K562 (cell line): ENCODE measurements at regions not wholly inside any gene's neighbourhood (a gene's known extent, or its start where the extent isn't known, plus 50 kb on each side); places are given as distances from the start of the nearest gene placed in this dataset.

Source experiments
- CHD1 ChIP-seq: fragments of 200-600 bp; sonication (generic); IDR thresholded peaks from one replicate; pipeline ENCODE4 v1.6.1; 2012; ENCODE audit warnings: mild to moderate bottlenecking, moderate library complexity, low read length, inconsistent platforms
- CREB1 ChIP-seq, 2 experiments: sonication (generic) in 1 of 2; formaldehyde crosslinking in 1 of 2; IDR thresholded peaks; 2 replicates each; pipeline versions ENCODE4 v1.6.1 to v1.8.0; 2012 to 2022; ENCODE audit warnings: inconsistent platforms in 1 of 2, mild to moderate bottlenecking in 1 of 2, missing genetic modification reagents in 1 of 2, moderate library complexity in 1 of 2
- CTCF ChIP-seq, 3 experiments: IDR thresholded peaks in 2 of 3; conservative IDR thresholded peaks in 1 of 3; 2 replicates each; pipeline ENCODE4 v1.5.1; 2011 to 2012; ENCODE audit warnings: low read length in 3 of 3, mild to moderate bottlenecking in 3 of 3, control low read depth in 2 of 3, improper control_type of control experiment in 1 of 3, inconsistent platforms in 1 of 3, low read depth in 1 of 3, mixed read lengths in 1 of 3, moderate library complexity in 1 of 3; ENCODE audit not compliant: insufficient read depth in 2 of 3
- EZH2 ChIP-seq: IDR thresholded peaks from 2 replicates; pipeline ENCODE4 v1.6.1; 2012; ENCODE audit warnings: low read depth, mild to moderate bottlenecking, inconsistent platforms, low read length, borderline replicate concordance
- MCM5 ChIP-seq: fragments of 450-650 bp; IDR thresholded peaks from 2 replicates; pipeline ENCODE4 v1.6.1; 2016; ENCODE audit warnings: low read depth
- NR3C1 ChIP-seq: sonication (generic); formaldehyde crosslinking; IDR thresholded peaks from 2 replicates; pipeline ENCODE4 v1.8.1; 2022; ENCODE audit warnings: missing genetic modification reagents
- REST ChIP-seq, 2 experiments: fragments of 450-650 bp; formaldehyde crosslinking in 1 of 2; IDR thresholded peaks; 2 replicates each; pipeline versions ENCODE4 v1.4.0 to v1.6.1; 2014 to 2020; ENCODE audit warnings: mild to moderate bottlenecking in 2 of 2, borderline replicate concordance in 1 of 2, low read depth in 1 of 2
- SMC3 ChIP-seq: conservative IDR thresholded peaks from 2 replicates; pipeline ENCODE4 v1.6.1; 2011; ENCODE audit warnings: low read depth, low read length, improper control_type of control experiment; ENCODE audit not compliant: insufficient read depth

- TF ChIP-seq EZH2 = no peak
- no peak for TF ChIP-seq CTCF (IDR thresholded peaks at IDR 0.05 in 2 of 3, conservative IDR thresholded peaks at IDR 0.05 in 1 of 3; ENCODE audit: insufficient read depth in 2 of 3, low read depth in 1 of 3, low read length in 3 of 3)
- no peak for TF ChIP-seq REST (IDR thresholded peaks at IDR 0.05; ENCODE audit: borderline replicate concordance)
- TF ChIP-seq REST (CRISPR knock-in tag; IDR thresholded peaks at IDR 0.05; ENCODE audit: low read depth) = no peak
- TF ChIP-seq MCM5 = no peak
- TF ChIP-seq SMC3 = no peak
- no peak for TF ChIP-seq CREB1 (IDR thresholded peaks at IDR 0.05)
- no peak for TF ChIP-seq CREB1 (CRISPR knock-in tag; IDR thresholded peaks at IDR 0.05)
- TF ChIP-seq NR3C1 = no peak
- no peak for TF ChIP-seq CHD1
These were observed 95.3 kb upstream of the CCDC112 start for GRCh38 chr5:115391780-115392179.
